T-helper 2 cell treated with Interferon-gamma antibody and Interleukin-4, amounts not matched to agents 5 μg/mL and 100 μg/mL, for 36 hours (primary cell): ENCODE measurements at regions not wholly inside any gene's neighbourhood (a gene's known extent, or its start where the extent isn't known, plus 50 kb on each side); places are given as distances from the start of the nearest gene placed in this dataset.
"Not testable (repeated sequence)": the region's sequence is repeated elsewhere in the genome, so short reads cannot be mapped to it uniquely, and the experiment has no call there.

Source experiments
- DNase-seq: peaks from one replicate; pipeline ENCODE4 v3.0.0; 2021; ENCODE audit warnings: low spot score
- H3K27ac Mint-ChIP-seq: one replicate; pipeline ENCODE4 v1.8.0; 2021; ENCODE audit warnings: mild to moderate bottlenecking, mixed read lengths
- H3K27me3 Mint-ChIP-seq: one replicate; pipeline ENCODE4 v1.8.0; 2021; ENCODE audit warnings: low read depth, mixed read lengths
- H3K36me3 Mint-ChIP-seq: one replicate; pipeline ENCODE4 v1.8.0; 2021; ENCODE audit warnings: low read depth, mixed read lengths
- H3K4me1 Mint-ChIP-seq: one replicate; pipeline ENCODE4 v1.8.0; 2021; ENCODE audit warnings: low read depth, mixed read lengths
- H3K4me3 Mint-ChIP-seq: one replicate; pipeline ENCODE4 v1.8.0; 2022; ENCODE audit warnings: mild to moderate bottlenecking, moderate library complexity, mixed read lengths
- H3K9me3 Mint-ChIP-seq: one replicate; pipeline ENCODE4 v1.8.0; 2021; ENCODE audit warnings: mixed read lengths

DNA sequence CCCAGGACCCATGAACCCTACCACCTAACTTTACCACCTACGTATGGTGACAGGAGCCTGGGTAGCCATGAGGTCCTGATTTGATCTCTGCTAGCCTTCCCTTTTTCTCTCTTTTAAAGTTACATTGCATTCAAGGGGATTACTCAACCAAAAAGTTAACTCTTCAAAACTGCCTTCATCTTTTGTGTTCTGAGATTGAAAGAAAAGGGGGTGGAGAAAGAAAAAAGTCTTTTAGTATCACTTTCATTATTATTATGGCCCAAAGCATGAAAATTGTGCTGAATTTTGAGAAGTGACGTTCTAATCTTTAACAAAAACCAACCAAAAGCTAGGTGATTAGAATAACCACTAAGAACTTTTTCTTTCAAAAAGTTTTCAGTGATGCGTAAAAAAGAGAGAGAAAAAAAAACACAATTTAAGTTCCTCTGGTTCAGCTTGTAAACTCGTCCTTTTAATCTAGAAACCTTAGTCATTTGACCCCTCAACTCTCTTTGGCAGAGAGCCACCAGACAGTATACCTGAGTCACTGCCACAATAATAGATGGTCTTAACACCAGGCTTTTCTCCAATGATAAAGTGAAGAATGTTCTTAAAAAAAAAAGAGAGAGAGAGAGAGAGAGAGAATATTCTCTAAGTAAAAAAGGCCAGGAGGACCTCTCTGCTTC, 347.4 kb upstream of the FGF13 start:
- H3K36me3 Mint-ChIP-seq, result no peaks in the 10 kb centered on the region
- H3K27me3 Mint-ChIP-seq, result no peaks in the 10 kb centered on the region
- H3K9me3 Mint-ChIP-seq, result no peaks in the 10 kb centered on the region
- DNase-seq, result no peak
- H3K4me1 Mint-ChIP-seq, result no peaks in the 10 kb centered on the region
- H3K4me3 Mint-ChIP-seq, result no peak overlapping the region
- no peak overlapping the region for H3K27ac Mint-ChIP-seq

DNA sequence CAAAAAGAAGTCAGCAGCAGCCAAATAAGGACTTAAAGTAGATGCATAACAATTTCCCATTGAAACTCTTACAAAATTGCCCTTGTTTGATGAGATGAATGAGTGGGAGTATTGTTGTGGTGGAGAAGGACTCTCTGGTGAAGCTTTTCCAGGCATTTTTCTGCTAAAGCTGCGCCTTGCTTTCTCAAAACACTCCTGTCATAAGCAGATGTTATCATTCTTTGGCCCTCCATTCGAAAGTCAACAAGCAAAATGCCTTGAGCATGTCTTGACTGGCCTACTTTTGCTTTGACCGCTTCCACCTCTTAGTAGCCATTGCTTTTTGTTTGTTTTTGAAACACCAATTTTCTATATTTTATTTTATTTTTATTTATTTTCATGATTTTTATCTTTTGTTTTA, 340.9 kb upstream of the FGF13 start:
- Mint-ChIP-seq H3K27me3 (no peaks in the 10 kb centered on the region), H3K27ac (no peak overlapping the region), H3K36me3 (no peaks in the 10 kb centered on the region), H3K4me3 (no peak overlapping the region), H3K4me1 (no peaks in the 10 kb centered on the region), H3K9me3 (no peaks in the 10 kb centered on the region)
- no peak for DNase-seq

DNA sequence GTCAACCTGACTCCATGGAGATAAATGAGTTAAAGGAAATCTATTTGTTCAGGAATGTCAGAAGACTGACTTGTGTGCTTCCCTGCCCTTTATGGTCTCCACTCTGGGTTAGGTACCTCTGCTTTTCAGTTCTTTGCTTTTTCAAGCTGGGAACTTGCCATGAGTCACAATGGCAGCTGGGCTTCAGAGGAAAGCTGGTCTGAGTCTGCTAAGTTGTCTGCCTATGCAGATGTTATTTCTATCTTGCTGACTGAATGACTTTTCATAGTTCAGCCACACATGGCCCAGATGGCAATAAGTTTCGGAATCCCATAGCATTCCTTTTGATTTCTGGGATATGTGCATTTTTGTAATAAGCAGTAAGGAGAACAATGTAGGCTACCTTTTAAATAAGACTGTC, 337.9 kb upstream of the FGF13 start:
- H3K36me3 Mint-ChIP-seq, result no peaks in the 10 kb centered on the region

DNA sequence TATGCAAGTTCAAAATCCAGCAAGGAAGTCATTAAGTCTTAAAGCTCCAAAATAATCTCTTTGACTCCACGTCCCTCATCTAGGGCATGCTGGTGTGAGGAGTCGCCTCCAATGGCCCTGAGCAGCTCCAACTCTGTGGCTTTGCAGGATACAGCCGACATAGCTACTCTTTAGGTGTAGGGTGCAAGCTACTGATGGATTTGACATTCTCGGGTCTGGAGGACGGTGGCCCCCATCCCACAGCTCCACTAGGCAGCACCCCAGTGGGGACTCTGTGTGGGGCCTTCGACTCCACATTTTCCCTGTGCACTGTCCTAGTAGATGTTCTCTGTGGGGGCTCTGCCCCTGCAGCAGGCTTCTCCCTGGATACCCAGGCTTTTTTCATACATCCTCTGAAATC, 333.2 kb upstream of the FGF13 start:
- Mint-ChIP-seq H3K4me3 (no peak overlapping the region), H3K9me3 (no peaks in the 10 kb centered on the region), H3K27me3 (no peaks in the 10 kb centered on the region), H3K27ac (no peak overlapping the region), H3K36me3 (no peaks in the 10 kb centered on the region), H3K4me1 (no peaks in the 10 kb centered on the region)
- no peak for DNase-seq

More for the DNA sequence above, 337.9 kb upstream of the FGF13 start:
- no peak for DNase-seq
- H3K27me3 Mint-ChIP-seq, result no peaks in the 10 kb centered on the region
- H3K9me3 Mint-ChIP-seq, result no peaks in the 10 kb centered on the region
- no peak overlapping the region for H3K4me3 Mint-ChIP-seq
- no peaks in the 10 kb centered on the region for H3K4me1 Mint-ChIP-seq
- no peak overlapping the region for H3K27ac Mint-ChIP-seq

DNA sequence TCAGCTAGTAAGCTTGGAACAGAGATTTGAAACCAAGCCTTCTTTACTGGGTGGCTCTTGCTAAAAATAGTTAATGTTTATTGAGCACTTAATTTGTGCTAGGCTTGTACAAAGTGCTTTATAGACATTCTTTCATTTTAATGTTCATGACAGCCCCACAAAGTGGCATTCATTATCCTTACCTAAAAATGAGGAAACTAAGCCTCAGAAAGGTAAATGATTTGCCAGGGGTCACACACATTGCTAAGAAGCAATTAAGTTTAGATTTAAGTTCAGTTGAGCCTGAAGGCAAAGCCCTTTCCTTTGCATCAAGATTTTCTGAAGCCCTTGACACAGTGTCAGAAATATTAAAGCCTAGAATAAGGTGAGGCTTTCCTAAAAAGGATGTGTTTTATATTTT, 327.5 kb upstream of the FGF13 start:
- no peaks in the 10 kb centered on the region for H3K36me3 Mint-ChIP-seq
- no peak for DNase-seq
- no peaks in the 10 kb centered on the region for H3K4me1 Mint-ChIP-seq
- no peak overlapping the region for H3K27ac Mint-ChIP-seq
- no peak overlapping the region for H3K4me3 Mint-ChIP-seq
- H3K27me3 Mint-ChIP-seq, result no peaks in the 10 kb centered on the region
- no peaks in the 10 kb centered on the region for H3K9me3 Mint-ChIP-seq

DNA sequence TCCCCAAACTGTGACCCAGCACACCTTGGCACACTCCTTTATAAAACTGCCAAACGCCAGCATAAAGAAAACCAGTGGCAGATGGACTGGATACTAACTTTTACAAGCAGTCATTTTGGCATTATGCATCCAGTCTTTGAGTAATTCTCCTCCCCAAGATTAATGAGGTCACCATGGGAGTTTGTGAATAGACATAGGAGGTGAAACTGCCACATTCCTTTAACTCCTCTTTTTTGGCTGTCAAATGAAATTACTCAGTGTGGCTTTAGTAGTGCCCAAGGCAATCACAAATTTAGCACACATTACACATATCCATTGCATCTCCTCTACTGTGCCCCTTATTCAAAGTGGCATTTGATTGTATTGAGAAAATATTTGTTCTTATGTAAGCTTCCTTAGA, 315.3 kb upstream of the FGF13 start:
- Mint-ChIP-seq H3K4me1 (no peaks in the 10 kb centered on the region), H3K27me3 (no peaks in the 10 kb centered on the region), H3K4me3 (no peak overlapping the region), H3K27ac (no peak overlapping the region), H3K36me3 (no peaks in the 10 kb centered on the region), H3K9me3 (no peaks in the 10 kb centered on the region)
- DNase-seq, result no peak

DNA sequence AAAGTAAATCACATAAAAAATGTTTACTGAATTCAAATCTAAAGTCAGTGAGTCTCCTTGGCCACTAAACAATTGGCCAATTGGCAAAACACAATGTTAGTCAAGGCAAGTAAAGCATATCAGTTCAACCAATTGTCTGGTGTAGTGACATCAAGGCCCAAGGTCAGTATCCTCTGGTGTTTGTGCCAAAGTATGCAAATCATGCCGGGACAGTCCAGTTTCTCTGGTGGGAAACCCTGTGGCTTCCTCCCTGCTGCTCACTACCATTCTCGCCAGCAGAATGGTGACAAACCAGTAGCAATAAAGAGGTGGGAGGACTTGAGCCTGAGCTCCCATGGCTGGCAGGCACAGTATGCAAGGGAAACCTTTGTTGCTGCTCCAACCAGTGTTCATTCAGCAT, 314.9 kb upstream of the FGF13 start:
- H3K36me3 Mint-ChIP-seq, result no peaks in the 10 kb centered on the region
- no peak overlapping the region for H3K27ac Mint-ChIP-seq
- H3K9me3 Mint-ChIP-seq, result no peaks in the 10 kb centered on the region
- no peaks in the 10 kb centered on the region for H3K27me3 Mint-ChIP-seq
- no peaks in the 10 kb centered on the region for H3K4me1 Mint-ChIP-seq
- no peak for DNase-seq
- no peak overlapping the region for H3K4me3 Mint-ChIP-seq

DNA sequence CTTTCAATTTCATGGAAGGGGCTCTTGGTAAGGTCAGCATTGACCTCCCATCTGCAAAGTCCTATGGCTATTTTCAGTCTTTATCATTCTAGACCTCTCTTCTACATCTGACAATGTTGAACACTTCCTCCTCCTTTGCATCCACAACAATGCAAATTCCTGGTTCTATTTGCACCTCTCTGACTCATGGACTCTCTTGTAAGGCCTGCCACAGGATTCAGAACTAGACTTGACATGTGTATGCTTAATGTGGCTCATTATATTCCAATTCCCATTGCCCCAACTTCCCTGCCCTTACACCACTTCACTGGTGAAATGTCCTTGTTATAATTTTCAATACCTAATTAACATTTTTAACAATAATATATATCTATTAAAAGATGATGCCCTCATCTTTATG, 314.3 kb upstream of the FGF13 start:
- H3K27ac Mint-ChIP-seq, result no peak overlapping the region
- no peak for DNase-seq
- no peaks in the 10 kb centered on the region for H3K27me3 Mint-ChIP-seq
- no peaks in the 10 kb centered on the region for H3K9me3 Mint-ChIP-seq
- no peaks in the 10 kb centered on the region for H3K36me3 Mint-ChIP-seq
- H3K4me1 Mint-ChIP-seq, result no peaks in the 10 kb centered on the region
- no peak overlapping the region for H3K4me3 Mint-ChIP-seq

DNA sequence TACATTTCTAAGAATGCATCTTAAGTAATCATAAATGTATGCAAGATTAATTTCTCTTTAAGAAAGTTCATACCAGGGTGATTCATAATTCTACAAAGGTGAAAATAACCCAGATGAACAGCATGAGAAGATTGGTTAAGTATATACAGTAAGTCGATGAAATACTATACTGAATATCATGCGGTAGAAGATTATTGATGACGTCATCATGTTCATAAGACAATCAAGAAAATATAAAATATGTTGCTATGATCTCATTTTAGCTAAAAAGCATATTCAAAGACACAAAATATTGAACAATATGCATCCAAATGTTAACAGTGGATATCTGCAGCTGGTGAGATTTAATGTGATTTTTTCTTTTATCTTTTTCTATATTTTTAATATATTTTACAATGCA, 312.0 kb upstream of the FGF13 start:
- no peaks in the 10 kb centered on the region for H3K4me1 Mint-ChIP-seq
- H3K36me3 Mint-ChIP-seq, result no peaks in the 10 kb centered on the region
- no peak for DNase-seq
- H3K9me3 Mint-ChIP-seq, result no peaks in the 10 kb centered on the region
- H3K27ac Mint-ChIP-seq, result no peak overlapping the region
- no peak overlapping the region for H3K4me3 Mint-ChIP-seq
- H3K27me3 Mint-ChIP-seq, result no peaks in the 10 kb centered on the region

DNA sequence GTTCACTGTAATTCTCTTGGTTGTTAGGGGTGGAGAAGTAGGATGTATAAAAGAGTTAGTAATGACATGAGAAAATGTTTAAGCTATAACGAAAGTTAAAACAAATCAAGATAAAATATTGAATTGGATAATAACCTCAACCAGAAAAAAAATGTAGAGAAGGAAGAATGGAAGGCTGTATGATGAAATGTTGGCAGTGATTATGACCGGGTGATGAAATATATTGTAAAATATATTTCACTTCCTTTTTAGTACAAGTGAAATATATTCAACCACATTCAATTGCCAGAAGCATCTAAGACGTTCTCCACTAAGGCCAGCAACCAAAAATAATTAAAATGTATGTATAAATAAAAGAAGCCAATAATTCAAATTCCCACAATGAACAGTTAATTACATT, 309.3 kb upstream of the FGF13 start:
- no peak overlapping the region for H3K27ac Mint-ChIP-seq
- no peaks in the 10 kb centered on the region for H3K36me3 Mint-ChIP-seq
- no peaks in the 10 kb centered on the region for H3K9me3 Mint-ChIP-seq
- H3K4me3 Mint-ChIP-seq, result no peak overlapping the region
- no peak for DNase-seq
- H3K4me1 Mint-ChIP-seq, result no peaks in the 10 kb centered on the region
- no peaks in the 10 kb centered on the region for H3K27me3 Mint-ChIP-seq

DNA sequence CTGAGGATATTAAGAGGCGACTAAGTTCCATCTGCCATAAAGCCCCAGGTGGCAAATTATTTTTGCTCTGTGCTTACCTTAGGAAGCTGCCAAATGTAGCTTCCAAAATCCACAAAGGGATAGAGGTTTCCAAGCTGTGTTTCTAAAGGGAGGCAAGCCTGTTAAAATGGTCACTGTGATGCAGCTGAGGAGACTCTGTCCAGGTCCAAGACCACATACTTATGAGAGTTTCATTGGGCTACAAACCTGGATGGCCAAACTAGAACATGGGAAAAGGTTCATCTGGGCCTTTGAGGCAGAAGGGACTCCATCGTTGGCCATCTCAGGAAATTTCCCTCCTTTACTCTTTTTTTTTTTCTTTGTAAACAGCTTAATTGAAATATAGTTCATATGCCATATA, 306.9 kb upstream of the FGF13 start:
- DNase-seq, result no peak
- Mint-ChIP-seq H3K9me3 (peaks cover 12% of the 10 kb centered on the region), H3K27me3 (no peaks in the 10 kb centered on the region), H3K4me3 (no peak overlapping the region), H3K27ac (no peak overlapping the region), H3K4me1 (no peaks in the 10 kb centered on the region), H3K36me3 (no peaks in the 10 kb centered on the region)

DNA sequence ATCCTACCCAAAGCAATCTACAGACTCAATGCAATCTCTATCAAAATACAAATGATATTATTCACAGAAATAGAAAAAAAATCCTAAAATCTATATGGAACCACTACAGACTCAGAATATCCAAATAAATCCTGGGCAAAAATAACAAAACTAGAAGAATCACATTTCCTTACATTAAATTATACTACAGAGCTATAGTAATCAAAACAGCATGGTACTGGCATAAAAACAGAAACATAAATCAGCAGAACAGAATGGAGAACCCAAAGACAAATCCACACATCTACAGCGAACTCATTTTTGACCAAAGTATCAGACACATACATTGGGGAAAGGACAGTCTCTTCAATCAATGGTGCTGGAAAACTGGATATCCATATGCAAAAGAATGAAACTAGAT, 304.1 kb upstream of the FGF13 start:
- Mint-ChIP-seq H3K9me3 (peaks cover 20% of the 10 kb centered on the region), H3K27ac (no peak overlapping the region), H3K4me1 (no peaks in the 10 kb centered on the region), H3K27me3 (no peaks in the 10 kb centered on the region), H3K36me3 (no peaks in the 10 kb centered on the region), H3K4me3 (no peak overlapping the region)
- DNase-seq, result no peak

DNA sequence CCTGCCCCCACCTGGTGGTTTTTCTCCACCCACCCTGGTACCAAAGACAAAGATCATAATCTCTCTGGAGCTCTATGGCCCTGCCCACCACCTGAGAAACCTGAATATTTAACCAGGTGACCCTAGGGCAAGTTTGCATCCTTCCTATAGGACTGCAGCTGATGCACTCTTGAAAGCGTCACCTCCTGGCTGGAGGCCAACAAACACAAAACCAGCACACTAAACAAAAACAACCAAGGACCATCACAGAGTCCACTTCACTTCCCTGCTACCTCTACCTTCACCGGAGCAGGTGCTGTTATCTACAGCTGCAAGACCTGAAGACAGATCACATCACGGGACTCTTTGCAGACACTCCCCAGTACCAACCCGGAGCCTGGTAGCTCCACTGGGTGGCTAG, 296.7 kb upstream of the FGF13 start:
- Mint-ChIP-seq H3K27ac (no peak overlapping the region), H3K36me3 (no peaks in the 10 kb centered on the region), H3K27me3 (no peaks in the 10 kb centered on the region), H3K4me3 (no peak overlapping the region), H3K9me3 (peaks cover 8% of the 10 kb centered on the region), H3K4me1 (no peaks in the 10 kb centered on the region)
- no peak for DNase-seq

DNA sequence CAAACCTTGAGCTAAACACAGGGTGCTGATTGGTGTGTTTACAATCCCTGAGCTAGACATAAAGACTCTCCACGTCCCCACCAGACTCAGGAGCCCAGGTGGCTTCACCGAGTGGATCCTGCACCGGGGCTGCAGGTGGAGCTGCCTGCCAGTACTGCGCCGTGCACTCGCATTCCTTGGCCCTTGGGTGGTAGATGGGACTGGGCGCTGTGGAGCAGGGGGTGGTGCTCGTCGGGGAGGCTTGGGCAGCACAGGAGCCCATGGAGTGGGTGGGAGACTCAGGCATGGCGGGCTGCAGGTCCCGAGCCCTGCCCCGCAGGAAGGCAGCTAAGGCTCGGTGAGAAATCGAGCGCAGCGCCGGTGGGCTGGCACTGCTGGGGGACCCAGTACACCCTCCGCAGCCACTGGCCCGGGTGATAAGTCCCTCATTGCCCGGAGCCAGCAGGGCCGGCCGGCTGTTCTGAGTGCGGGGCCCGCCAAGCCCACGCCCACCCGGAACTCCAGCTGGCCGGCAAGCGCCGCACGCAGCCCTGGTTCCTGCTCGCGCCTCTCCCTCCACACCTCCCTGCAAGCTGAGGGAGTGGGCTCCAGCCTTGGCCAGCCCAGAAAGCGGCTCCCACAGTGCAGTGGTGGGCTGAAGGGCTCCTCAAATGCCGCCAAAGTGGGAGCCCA, 292.5 kb upstream of the FGF13 start:
- H3K4me3 Mint-ChIP-seq, H3K27ac Mint-ChIP-seq, H3K36me3 Mint-ChIP-seq, H3K9me3 Mint-ChIP-seq, DNase-seq, H3K27me3 Mint-ChIP-seq, H3K4me1 Mint-ChIP-seq: not testable (repeated sequence)

DNA sequence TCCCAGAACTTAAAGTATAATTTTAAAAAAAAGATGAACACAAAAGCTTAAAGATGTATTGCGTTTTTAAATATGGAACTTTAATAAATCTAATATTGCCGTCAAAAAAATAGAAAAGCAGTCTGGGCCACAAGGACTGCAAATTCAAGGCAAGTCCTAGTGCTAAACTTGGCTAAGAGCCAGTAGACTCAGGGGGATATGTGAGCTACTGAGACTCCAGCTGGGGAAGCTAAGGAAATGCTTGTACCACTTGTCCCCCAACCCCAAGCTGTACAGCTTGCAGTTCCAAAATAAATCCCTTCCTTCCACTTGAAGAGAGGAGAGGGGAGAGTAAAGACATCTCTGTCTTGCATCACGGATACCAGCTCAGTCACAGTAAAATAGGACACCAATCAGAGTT, 290.8 kb upstream of the FGF13 start:
- H3K4me1 Mint-ChIP-seq, result no peaks in the 10 kb centered on the region
- H3K27me3 Mint-ChIP-seq, result no peaks in the 10 kb centered on the region
- H3K9me3 Mint-ChIP-seq, result no peaks in the 10 kb centered on the region
- no peaks in the 10 kb centered on the region for H3K36me3 Mint-ChIP-seq
- H3K4me3 Mint-ChIP-seq, result no peak overlapping the region
- no peak for DNase-seq
- no peak overlapping the region for H3K27ac Mint-ChIP-seq
